WERI-Rb-1 (cell line): ENCODE measurements at regions not wholly inside any gene's neighbourhood (a gene's known extent, or its start where the extent isn't known, plus 50 kb on each side); places are given as distances from the start of the nearest gene placed in this dataset.

Source experiments
- DNase-seq: peaks from one replicate; pipeline ENCODE4 v3.0.0-alpha.2; 2020
- H3K27ac ChIP-seq: fragments of 250-450 bp; sonication (Bioruptor Pico); 2 replicates; pipeline ENCODE4 v1.5.1; 2020; ENCODE audit warnings: mild to moderate bottlenecking, moderate library complexity
- H3K27me3 ChIP-seq: fragments of 250-450 bp; sonication (Bioruptor Pico); 2 replicates; pipeline ENCODE4 v1.5.1; 2021; ENCODE audit warnings: mild to moderate bottlenecking, low read depth, moderate library complexity; ENCODE audit not compliant: insufficient read depth, severe bottlenecking
- H3K36me3 ChIP-seq: fragments of 250-450 bp; sonication (Bioruptor Pico); 2 replicates; pipeline ENCODE4 v1.5.1; 2020; ENCODE audit warnings: mild to moderate bottlenecking, moderate library complexity
- H3K4me3 ChIP-seq: 2 replicates; pipeline ENCODE4 v1.5.1; 2011; ENCODE audit warnings: low read depth, mild to moderate bottlenecking, control low read depth, low read length
- H3K9me3 ChIP-seq: fragments of 250-450 bp; sonication (Bioruptor Pico); 2 replicates; pipeline ENCODE4 v1.5.1; 2021; ENCODE audit warnings: mild to moderate bottlenecking, moderate library complexity; ENCODE audit not compliant: severe bottlenecking
- CTCF ChIP-seq: IDR thresholded peaks from 2 replicates; pipeline ENCODE4 v1.5.1; 2011; ENCODE audit warnings: low read depth, mild to moderate bottlenecking, control low read depth, inconsistent platforms, low read length

- H3K4me3 ChIP-seq = no peak overlapping the region
- no peak for TF ChIP-seq CTCF
- DNase-seq = no peak
- no peaks in the 10 kb centered on the region for H3K36me3 ChIP-seq
- peaks cover 3% of the 10 kb centered on the region for H3K9me3 ChIP-seq
- H3K27ac ChIP-seq = no peak overlapping the region
- no peaks in the 10 kb centered on the region for H3K27me3 ChIP-seq
Measured at GRCh38 chr2:200039724-200040650, 84.6 kb downstream of the MAIP1 start.

GRCh38 chr2:200040831-200041230 lies 85.4 kb downstream of the MAIP1 start:
- no peak for TF ChIP-seq CTCF
- Histone ChIP-seq H3K27me3 (no peaks in the 10 kb centered on the region), H3K27ac (no peak overlapping the region), H3K36me3 (no peaks in the 10 kb centered on the region), H3K4me3 (no peak overlapping the region), H3K9me3 (peaks cover 11% of the 10 kb centered on the region)
- DNase-seq = no peak

GRCh38 chr2:200041639-200042038 lies 86.3 kb downstream of the MAIP1 start:
- no peaks in the 10 kb centered on the region for H3K36me3 ChIP-seq
- H3K27ac ChIP-seq = peak overlapping the region; percentile 40
- no peak for DNase-seq
- H3K9me3 ChIP-seq = peaks cover 13% of the 10 kb centered on the region
- no peaks in the 10 kb centered on the region for H3K27me3 ChIP-seq
- H3K4me3 ChIP-seq = peak overlapping the region; percentile 30
- no peak for TF ChIP-seq CTCF

- peak overlapping the region; percentile 40 for H3K27ac ChIP-seq
- H3K4me3 ChIP-seq = peak overlapping the region; percentile 30
- H3K36me3 ChIP-seq = no peaks in the 10 kb centered on the region
- TF ChIP-seq CTCF = no peak
- no peak for DNase-seq
- no peaks in the 10 kb centered on the region for H3K27me3 ChIP-seq
- peaks cover 15% of the 10 kb centered on the region for H3K9me3 ChIP-seq
Measured at GRCh38 chr2:200042102-200042735, 86.8 kb downstream of the MAIP1 start.

GRCh38 chr2:200042944-200043343 lies 87.6 kb downstream of the MAIP1 start:
- no peak for TF ChIP-seq CTCF
- H3K9me3 ChIP-seq = peaks cover 15% of the 10 kb centered on the region
- H3K27me3 ChIP-seq = no peaks in the 10 kb centered on the region
- DNase-seq = no peak
- no peak overlapping the region for H3K4me3 ChIP-seq
- no peak overlapping the region for H3K27ac ChIP-seq
- H3K36me3 ChIP-seq = no peaks in the 10 kb centered on the region
